GM10248 (cell line): ENCODE measurements at regions not wholly inside any gene's neighbourhood (a gene's known extent, or its start where the extent isn't known, plus 50 kb on each side); places are given as distances from the start of the nearest gene placed in this dataset.

Experiments
- CTCF ChIA-PET: fragments of 300-600 bp; sonication (Branson Sonifier 250); formaldehyde crosslinking; extraction: SDS; loops from one replicate; lab custom pipeline; 2021; ENCODE audit warnings: antibody characterized with exemption; lab: Yijun Ruan, JAX
- POLR2A ChIA-PET: fragments of 350-650 bp; sonication (Branson Sonifier 250); formaldehyde crosslinking; extraction: SDS; loops from one replicate; lab custom pipeline; 2020; ENCODE audit warnings: antibody characterized with exemption; lab: Yijun Ruan, JAX
- DNase-seq: peaks from one replicate; pipeline ENCODE4 v3.0.0; 2012; ENCODE audit errors: extremely low spot score
- TF ChIP-seq, protein P1 (sequence below): IDR thresholded peaks from 2 replicates; pipeline ENCODE4 v1.5.1; 2012; ENCODE audit warnings: mild to moderate bottlenecking, low read depth; ENCODE audit errors: extremely low read depth, missing control alignments, control extremely low read depth

DNA sequence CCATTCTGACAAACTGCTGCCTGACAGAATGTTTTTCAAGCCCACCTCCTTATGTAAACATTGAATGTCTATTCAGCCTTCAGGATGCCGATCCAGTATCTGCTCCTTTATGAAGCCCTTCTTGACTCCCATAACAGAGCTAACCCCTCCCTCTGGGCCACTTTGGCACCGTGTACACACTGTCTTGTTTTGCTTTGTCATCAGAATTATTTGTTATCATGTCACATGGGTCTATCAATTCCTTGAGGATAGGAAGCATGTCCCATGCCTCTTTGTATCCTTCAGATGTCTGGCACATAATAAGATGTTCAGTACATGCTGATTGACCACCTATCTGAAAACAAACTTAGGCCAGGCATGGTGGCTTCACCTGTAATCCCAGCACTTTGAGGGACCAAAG lies 92.3 kb downstream of the PRLHR start:
- CTCF ChIA-PET = interaction anchor here (1.1 to 1.4 kb wide), 2 partner anchors 9 kb away, joined by 3 to 4 read pairs; no protein-coding TSS in a partner anchor

DNA sequence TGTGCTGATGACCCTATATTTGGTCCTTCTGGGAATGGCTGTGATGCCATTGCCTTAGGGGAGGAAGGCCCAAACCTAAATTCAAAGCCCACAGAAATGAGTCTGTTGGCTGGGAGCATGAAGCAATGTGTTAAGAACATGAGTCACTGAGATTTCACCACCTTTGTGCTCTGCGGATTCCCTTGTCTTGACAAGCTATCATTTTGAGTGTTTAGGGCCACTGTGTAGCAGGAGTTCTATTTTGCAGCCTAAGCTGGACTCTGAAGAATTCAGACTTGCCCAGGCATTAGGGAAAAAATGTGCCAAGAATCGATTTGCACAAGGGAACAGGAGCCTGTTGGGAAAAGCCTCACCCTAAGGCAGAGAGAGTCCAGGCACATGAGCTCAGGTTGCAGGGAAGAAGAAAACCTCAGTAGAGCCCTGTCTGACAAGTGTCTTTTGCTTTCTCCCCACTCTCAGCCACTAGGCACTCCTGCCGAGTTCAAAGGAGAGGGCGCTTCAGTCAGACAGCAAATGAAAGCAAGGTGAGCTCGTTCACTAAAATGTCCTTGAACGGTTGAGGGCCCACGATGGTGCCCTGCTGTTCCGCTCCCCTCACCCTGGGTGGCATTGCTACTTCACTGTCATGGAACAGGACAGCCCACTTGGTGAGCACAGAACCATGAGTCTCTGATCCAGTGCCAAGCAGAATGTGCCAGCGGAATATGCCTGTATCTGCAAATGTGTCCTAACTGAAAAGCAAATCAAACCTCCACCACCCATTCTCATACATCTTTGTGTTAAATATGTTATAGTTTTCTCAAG lies 93.6 kb downstream of the PRLHR start:
- TF ChIP-seq, protein P1, sequence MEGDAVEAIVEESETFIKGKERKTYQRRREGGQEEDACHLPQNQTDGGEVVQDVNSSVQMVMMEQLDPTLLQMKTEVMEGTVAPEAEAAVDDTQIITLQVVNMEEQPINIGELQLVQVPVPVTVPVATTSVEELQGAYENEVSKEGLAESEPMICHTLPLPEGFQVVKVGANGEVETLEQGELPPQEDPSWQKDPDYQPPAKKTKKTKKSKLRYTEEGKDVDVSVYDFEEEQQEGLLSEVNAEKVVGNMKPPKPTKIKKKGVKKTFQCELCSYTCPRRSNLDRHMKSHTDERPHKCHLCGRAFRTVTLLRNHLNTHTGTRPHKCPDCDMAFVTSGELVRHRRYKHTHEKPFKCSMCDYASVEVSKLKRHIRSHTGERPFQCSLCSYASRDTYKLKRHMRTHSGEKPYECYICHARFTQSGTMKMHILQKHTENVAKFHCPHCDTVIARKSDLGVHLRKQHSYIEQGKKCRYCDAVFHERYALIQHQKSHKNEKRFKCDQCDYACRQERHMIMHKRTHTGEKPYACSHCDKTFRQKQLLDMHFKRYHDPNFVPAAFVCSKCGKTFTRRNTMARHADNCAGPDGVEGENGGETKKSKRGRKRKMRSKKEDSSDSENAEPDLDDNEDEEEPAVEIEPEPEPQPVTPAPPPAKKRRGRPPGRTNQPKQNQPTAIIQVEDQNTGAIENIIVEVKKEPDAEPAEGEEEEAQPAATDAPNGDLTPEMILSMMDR = no peak
- ChIA-PET CTCF (no interaction called here), POLR2A (no interaction called here)
- no peak for DNase-seq

More for the DNA sequence above, 92.3 kb downstream of the PRLHR start:
- POLR2A ChIA-PET = no interaction called here
- DNase-seq = no peak
- TF ChIP-seq, protein P1 = no peak

GRCh38 chr10:118501171-118501570 lies 94.3 kb downstream of the PRLHR start:
- no peak for DNase-seq
- CTCF ChIA-PET = no interaction called here
- POLR2A ChIA-PET = no interaction called here
- TF ChIP-seq, protein P1 = no peak

- CTCF ChIA-PET = no interaction called here
- TF ChIP-seq, protein P1 = no peak
Observed at GRCh38 chr10:118500477-118501104, 94.9 kb downstream of the PRLHR start.

GRCh38 chr10:118499186-118499585 lies 96.3 kb downstream of the PRLHR start:
- POLR2A ChIA-PET = no interaction called here
- TF ChIP-seq, protein P1 = no peak
- CTCF ChIA-PET = no interaction called here
- DNase-seq = no peak

More at GRCh38 chr10:118500477-118501104, 94.9 kb downstream of the PRLHR start:
- POLR2A ChIA-PET = no interaction called here
- DNase-seq = no peak

- no peak for DNase-seq
- CTCF ChIA-PET = no interaction called here
- TF ChIP-seq, protein P1 = no peak
- POLR2A ChIA-PET = no interaction called here
Observed at GRCh38 chr10:118498623-118499022, 96.8 kb downstream of the PRLHR start.
